Colonic mucosa (tissue), 4 donors: ENCODE measurements at regions not wholly inside any gene's neighbourhood (a gene's known extent, or its start where the extent isn't known, plus 50 kb on each side); places are given as distances from the start of the nearest gene placed in this dataset.

Experiments used
- DNase-seq: peaks from one replicate; pipeline ENCODE4 v3.0.0-alpha.2; 2020
- H3K27ac ChIP-seq: fragments of 200-600 bp; one replicate; pipeline ENCODE4 v1.8.0; 2021
- H3K27me3 ChIP-seq: fragments of 200-600 bp; one replicate; pipeline ENCODE4 v1.8.0; 2021
- H3K36me3 ChIP-seq: fragments of 200-600 bp; one replicate; pipeline ENCODE4 v1.8.0; 2021
- H3K4me1 ChIP-seq: fragments of 200-600 bp; one replicate; pipeline ENCODE4 v1.8.0; 2021; ENCODE audit warnings: mild to moderate bottlenecking
- H3K4me3 ChIP-seq: fragments of 200-600 bp; one replicate; pipeline ENCODE4 v1.8.0; 2021
- H3K9ac ChIP-seq, 2 donors: one replicate each; pipeline ENCODE4 v1.7.0; 2013; ENCODE audit warnings: control low read depth in 2 of 2, low read depth in 2 of 2, low read length in 2 of 2
- H3K9me3 ChIP-seq: fragments of 200-600 bp; one replicate; pipeline ENCODE4 v1.8.0; 2021
- intact Hi-C: fragments of 100-400 bp; cut with DNase I; formaldehyde crosslinking; loops from one replicate; pipeline ENCODE4 v1.14.1; 2022
- TF ChIP-seq, protein P1 (sequence below): fragments of 200-600 bp; IDR thresholded peaks from one replicate; pipeline ENCODE4 v1.8.0; 2022; ENCODE audit warnings: antibody characterized with exemption, mild to moderate bottlenecking
- donor health status: healthy.
- donor health status: DM: no; HTN: no; CAD: no.
- donor health status: DM: no; HTN: no; CAD: no.

DNA sequence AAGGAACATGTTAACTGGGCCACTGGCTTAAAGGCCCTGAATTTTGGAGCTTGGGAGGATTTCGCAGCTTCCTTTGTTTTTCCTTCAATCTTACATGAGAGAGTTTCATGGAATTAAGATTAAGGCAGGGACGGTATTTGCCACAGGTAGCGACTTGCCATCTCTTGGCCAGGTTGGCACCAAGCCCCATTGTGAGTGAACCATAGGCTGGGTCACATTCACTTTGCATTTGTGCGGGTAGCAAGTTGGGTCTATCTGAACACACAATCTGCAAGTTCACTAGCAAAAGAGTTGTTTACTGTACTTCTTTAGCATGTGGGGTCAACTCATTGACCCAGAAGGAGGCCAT, 106.2 kb upstream of the ATP1A1 start:
- no peaks in the 10 kb centered on the region for H3K4me1 ChIP-seq
- H3K4me3 ChIP-seq = no peak overlapping the region
- no peaks in the 10 kb centered on the region for H3K36me3 ChIP-seq
- H3K27ac ChIP-seq = no peak overlapping the region
- DNase-seq = no peak
- intact Hi-C loops = loop anchor here (10.0 kb wide), 1 partner anchor 208 kb away; no protein-coding TSS in a partner anchor
- no peaks in the 10 kb centered on the region for H3K9me3 ChIP-seq
- TF ChIP-seq, protein P1, sequence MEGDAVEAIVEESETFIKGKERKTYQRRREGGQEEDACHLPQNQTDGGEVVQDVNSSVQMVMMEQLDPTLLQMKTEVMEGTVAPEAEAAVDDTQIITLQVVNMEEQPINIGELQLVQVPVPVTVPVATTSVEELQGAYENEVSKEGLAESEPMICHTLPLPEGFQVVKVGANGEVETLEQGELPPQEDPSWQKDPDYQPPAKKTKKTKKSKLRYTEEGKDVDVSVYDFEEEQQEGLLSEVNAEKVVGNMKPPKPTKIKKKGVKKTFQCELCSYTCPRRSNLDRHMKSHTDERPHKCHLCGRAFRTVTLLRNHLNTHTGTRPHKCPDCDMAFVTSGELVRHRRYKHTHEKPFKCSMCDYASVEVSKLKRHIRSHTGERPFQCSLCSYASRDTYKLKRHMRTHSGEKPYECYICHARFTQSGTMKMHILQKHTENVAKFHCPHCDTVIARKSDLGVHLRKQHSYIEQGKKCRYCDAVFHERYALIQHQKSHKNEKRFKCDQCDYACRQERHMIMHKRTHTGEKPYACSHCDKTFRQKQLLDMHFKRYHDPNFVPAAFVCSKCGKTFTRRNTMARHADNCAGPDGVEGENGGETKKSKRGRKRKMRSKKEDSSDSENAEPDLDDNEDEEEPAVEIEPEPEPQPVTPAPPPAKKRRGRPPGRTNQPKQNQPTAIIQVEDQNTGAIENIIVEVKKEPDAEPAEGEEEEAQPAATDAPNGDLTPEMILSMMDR = no peak
- no peaks in the 10 kb centered on the region for H3K27me3 ChIP-seq
- no peak overlapping the region for H3K9ac ChIP-seq

DNA sequence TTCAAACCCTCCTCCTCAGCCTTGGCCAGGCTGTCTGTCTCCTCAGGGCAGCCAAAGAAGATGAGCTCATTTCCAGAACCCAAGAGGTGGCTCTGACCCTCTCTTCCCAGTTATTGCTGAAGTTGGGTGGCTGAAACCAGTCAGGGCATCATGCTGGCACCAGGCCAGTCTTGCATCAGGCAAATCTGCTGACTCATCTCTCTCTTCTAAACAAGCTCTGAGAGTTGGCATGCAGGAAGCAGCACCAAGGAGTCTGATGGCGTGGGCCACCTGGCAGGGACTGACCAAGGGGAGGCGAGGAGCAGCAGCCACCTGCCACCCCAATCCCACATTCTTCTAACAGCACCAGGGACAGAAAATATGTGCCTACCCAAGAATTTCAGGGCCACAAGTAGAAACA, 104.8 kb upstream of the ATP1A1 start:
- intact Hi-C loops = loop anchor here (10.0 kb wide), 1 partner anchor 207 kb away; no protein-coding TSS in a partner anchor
- H3K27ac ChIP-seq = no peak overlapping the region
- no peaks in the 10 kb centered on the region for H3K27me3 ChIP-seq
- H3K36me3 ChIP-seq = no peaks in the 10 kb centered on the region
- no peaks in the 10 kb centered on the region for H3K9me3 ChIP-seq
- H3K4me1 ChIP-seq = no peaks in the 10 kb centered on the region
- TF ChIP-seq, protein P1 = no peak
- no peak overlapping the region for H3K4me3 ChIP-seq
- peak; percentile 52 for DNase-seq
- H3K9ac ChIP-seq = no peak overlapping the region

DNA sequence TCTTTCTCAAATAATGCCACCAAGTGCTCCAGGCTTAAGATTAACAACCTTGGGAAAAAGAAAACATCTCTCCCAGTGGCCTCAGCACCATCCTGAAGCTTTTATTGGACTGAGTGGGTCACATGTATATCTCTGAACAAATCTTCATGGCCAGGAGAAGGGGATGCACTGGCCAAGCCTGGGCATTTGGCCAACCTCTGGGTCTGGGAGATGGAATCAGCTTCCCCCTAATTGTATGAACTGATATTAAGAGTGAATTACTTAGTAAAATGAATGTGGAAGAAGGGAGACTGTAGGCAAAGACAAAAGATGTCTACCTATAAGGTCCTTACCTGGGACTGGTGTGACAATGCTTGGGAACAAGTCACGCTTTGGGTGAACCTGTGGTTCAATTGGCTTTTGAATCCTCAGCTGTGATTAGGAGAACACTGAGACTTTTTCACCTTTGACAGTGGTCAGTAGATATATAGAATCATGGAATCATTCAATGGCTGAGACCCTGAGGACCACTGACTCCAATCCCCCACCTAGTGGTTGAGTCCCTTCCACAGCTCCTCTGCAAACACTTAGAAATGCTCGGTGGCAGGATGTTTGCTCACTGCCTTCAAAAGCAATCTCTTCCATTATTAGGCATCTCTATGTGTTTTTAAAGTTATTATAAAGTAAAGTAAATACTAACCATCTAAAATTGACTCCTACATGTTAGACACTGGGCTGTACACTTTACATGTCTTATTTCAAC, 102.6 kb upstream of the ATP1A1 start:
- Histone ChIP-seq H3K36me3 (no peaks in the 10 kb centered on the region), H3K27ac (no peak overlapping the region), H3K4me1 (no peaks in the 10 kb centered on the region), H3K4me3 (no peak overlapping the region), H3K27me3 (no peaks in the 10 kb centered on the region), H3K9me3 (no peaks in the 10 kb centered on the region), H3K9ac (no peak overlapping the region)
- intact Hi-C loops = no loop called here
- DNase-seq = no peak
- TF ChIP-seq, protein P1 = no peak

DNA sequence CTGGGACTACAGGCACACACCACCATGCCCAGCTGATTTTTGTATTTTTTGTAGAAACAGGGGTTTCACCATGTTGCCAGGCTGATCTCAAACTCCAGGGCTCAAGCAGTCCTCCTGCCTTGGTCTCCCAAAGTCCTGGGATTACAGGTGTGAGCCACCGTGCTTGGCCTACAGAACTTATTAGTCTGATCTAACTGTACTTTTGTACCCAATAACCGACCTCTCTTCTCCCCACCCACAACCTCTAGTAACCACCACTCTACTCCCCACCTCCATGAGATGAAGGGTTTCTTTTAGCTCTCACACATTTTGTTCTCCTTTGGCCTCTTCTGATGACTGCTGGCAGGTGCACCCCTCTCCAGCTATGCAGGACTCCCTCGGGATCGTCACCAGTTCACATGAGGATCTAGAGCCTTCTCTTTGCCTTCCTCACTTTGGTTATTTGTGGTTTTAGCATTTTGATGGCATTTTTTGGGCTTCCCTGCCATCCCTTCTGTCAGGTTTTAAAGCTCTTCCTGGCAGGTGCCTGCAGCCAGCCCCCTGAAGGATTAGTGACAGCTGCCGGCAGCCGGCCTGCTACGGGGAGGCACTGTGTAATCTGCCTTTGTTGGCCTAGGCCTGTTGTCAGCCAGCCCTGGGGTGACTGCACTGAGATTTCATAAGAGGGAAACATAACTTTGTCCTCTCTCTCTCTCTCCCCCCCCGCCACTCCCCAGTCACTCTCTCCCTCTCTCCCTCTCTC, 99.8 kb upstream of the ATP1A1 start:
- Histone ChIP-seq H3K9ac (no peak overlapping the region), H3K36me3 (no peaks in the 10 kb centered on the region), H3K9me3 (no peaks in the 10 kb centered on the region), H3K4me1 (no peaks in the 10 kb centered on the region), H3K4me3 (no peak overlapping the region), H3K27ac (no peak overlapping the region), H3K27me3 (no peaks in the 10 kb centered on the region)
- intact Hi-C loops = no loop called here
- DNase-seq = no peak
- TF ChIP-seq, protein P1 = no peak

DNA sequence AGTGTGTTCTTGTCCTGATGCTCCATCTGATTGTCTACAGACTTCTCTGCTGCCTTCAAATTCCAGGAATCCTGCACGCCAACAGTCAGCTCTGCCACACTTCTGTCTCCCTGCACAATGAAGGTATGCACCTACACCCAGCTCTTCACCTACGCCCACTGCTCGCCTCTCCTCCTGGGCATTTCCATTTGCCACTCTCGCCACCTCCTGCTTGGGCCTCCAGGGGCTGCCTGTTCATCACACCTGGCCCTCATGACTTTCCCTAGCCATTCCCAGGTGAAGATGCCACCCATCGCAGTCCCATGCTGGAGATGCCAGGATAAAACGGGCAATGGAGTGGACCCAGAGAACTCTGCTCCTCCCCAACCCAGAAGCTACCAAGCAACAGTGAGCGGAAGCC, 96.5 kb upstream of the ATP1A1 start:
- Histone ChIP-seq H3K36me3 (no peaks in the 10 kb centered on the region), H3K9me3 (no peaks in the 10 kb centered on the region), H3K9ac (no peak overlapping the region), H3K4me1 (no peaks in the 10 kb centered on the region), H3K27ac (no peak overlapping the region), H3K27me3 (no peaks in the 10 kb centered on the region), H3K4me3 (no peak overlapping the region)
- TF ChIP-seq, protein P1 = no peak
- DNase-seq = no peak
- intact Hi-C loops = no loop called here
